Activated CD8-positive, alpha-beta T cell treated with anti-CD3 and anti-CD28 coated beads for 36 hours (primary cell): ENCODE measurements at regions not wholly inside any gene's neighbourhood (a gene's known extent, or its start where the extent isn't known, plus 50 kb on each side); places are given as distances from the start of the nearest gene placed in this dataset.

Experiments
- ATAC-seq: fragments of 200-7000 bp; cut with Tn5 transposase; one replicate; pipeline ENCODE4 v1.10.0; 2021; ENCODE audit warnings: mild to moderate bottlenecking, moderate library complexity
- CTCF ChIA-PET: fragments of 350-600 bp; sonication (Branson Sonifier 250); formaldehyde crosslinking; loops from one replicate; lab custom pipeline; 2021; ENCODE audit warnings: antibody characterized with exemption; lab: Charles Lee
- POLR2A ChIA-PET: fragments of 350-600 bp; sonication (Branson Sonifier 250); formaldehyde crosslinking; loops from one replicate; lab custom pipeline; 2021; ENCODE audit warnings: antibody characterized with exemption; lab: Charles Lee
- DNase-seq: peaks from one replicate; pipeline ENCODE4 v3.0.0-alpha.2; 2020
- H3K27ac Mint-ChIP-seq: one replicate; pipeline ENCODE4 v1.8.0; 2021; ENCODE audit warnings: mild to moderate bottlenecking, mixed read lengths
- H3K27me3 Mint-ChIP-seq: one replicate; pipeline ENCODE4 v1.8.0; 2021; ENCODE audit warnings: mixed read lengths
- H3K36me3 Mint-ChIP-seq: one replicate; pipeline ENCODE4 v1.8.0; 2021; ENCODE audit warnings: low read depth, mixed read lengths
- H3K4me1 Mint-ChIP-seq: one replicate; pipeline ENCODE4 v1.8.0; 2021; ENCODE audit warnings: low read depth, mixed read lengths
- H3K4me3 Mint-ChIP-seq: one replicate; pipeline ENCODE4 v1.8.0; 2021; ENCODE audit warnings: mild to moderate bottlenecking, moderate library complexity, mixed read lengths
- H3K9me3 Mint-ChIP-seq: one replicate; pipeline ENCODE4 v1.8.0; 2021; ENCODE audit warnings: mixed read lengths
- CTCF ChIP-seq: fragments of 200-600 bp; IDR thresholded peaks from one replicate; pipeline ENCODE4 v1.8.0; 2022; ENCODE audit warnings: antibody characterized with exemption, mild to moderate bottlenecking
- intact Hi-C: fragments of 100-400 bp; cut with micrococcal nuclease; formaldehyde crosslinking; loops from one replicate; pipeline ENCODE4 v1.10.0; 2022

GRCh38 chr4:141899103-141899502 lies 262.7 kb downstream of the IL15 start:
- intact Hi-C loops, result no loop called here
- no peak for TF ChIP-seq CTCF
- no peak for DNase-seq
- CTCF ChIA-PET, result interaction anchor here (0.8 kb wide), 1 partner anchor 28 kb away, joined by 3 read pairs; no protein-coding TSS in a partner anchor
- H3K27me3 Mint-ChIP-seq, result no peaks in the 10 kb centered on the region
- no peaks in the 10 kb centered on the region for H3K9me3 Mint-ChIP-seq
- H3K4me3 Mint-ChIP-seq, result no peak overlapping the region
- no peak overlapping the region for H3K27ac Mint-ChIP-seq
- ATAC-seq, result no peak
- no peaks in the 10 kb centered on the region for H3K36me3 Mint-ChIP-seq
- POLR2A ChIA-PET, result no interaction called here
- no peaks in the 10 kb centered on the region for H3K4me1 Mint-ChIP-seq

GRCh38 chr4:141899541-141899940 lies 263.2 kb downstream of the IL15 start:
- H3K27ac Mint-ChIP-seq, result no peak overlapping the region
- ATAC-seq, result no peak
- no peaks in the 10 kb centered on the region for H3K9me3 Mint-ChIP-seq
- no peaks in the 10 kb centered on the region for H3K4me1 Mint-ChIP-seq
- POLR2A ChIA-PET, result no interaction called here
- H3K4me3 Mint-ChIP-seq, result no peak overlapping the region
- DNase-seq, result no peak
- H3K27me3 Mint-ChIP-seq, result no peaks in the 10 kb centered on the region
- no peaks in the 10 kb centered on the region for H3K36me3 Mint-ChIP-seq
- intact Hi-C loops, result no loop called here
- no peak for TF ChIP-seq CTCF
- CTCF ChIA-PET, result interaction anchor here (0.5 kb wide), 1 partner anchor 199 kb away, joined by 3 read pairs; no protein-coding TSS in a partner anchor

- ChIA-PET POLR2A (no interaction called here), CTCF (interaction anchor here (1.3 kb wide), 1 partner anchor 124 kb away, joined by 3 read pairs; no protein-coding TSS in a partner anchor)
- Mint-ChIP-seq H3K9me3 (no peaks in the 10 kb centered on the region), H3K27ac (no peak overlapping the region), H3K36me3 (no peaks in the 10 kb centered on the region), H3K4me1 (no peaks in the 10 kb centered on the region), H3K4me3 (no peak overlapping the region), H3K27me3 (no peaks in the 10 kb centered on the region)
- no peak for TF ChIP-seq CTCF
- DNase-seq (no peak), ATAC-seq (no peak)
- intact Hi-C loops, result no loop called here
These were observed 264.5 kb downstream of the IL15 start for GRCh38 chr4:141900856-141901255.

GRCh38 chr4:141905751-141906150 lies 269.4 kb downstream of the IL15 start:
- no peaks in the 10 kb centered on the region for H3K36me3 Mint-ChIP-seq
- H3K4me3 Mint-ChIP-seq, result no peak overlapping the region
- ATAC-seq (no peak), DNase-seq (no peak)
- intact Hi-C loops, result no loop called here
- ChIA-PET POLR2A (no interaction called here), CTCF (no interaction called here)
- H3K27me3 Mint-ChIP-seq, result peaks cover 2% of the 10 kb centered on the region
- H3K9me3 Mint-ChIP-seq, result no peaks in the 10 kb centered on the region
- no peak for TF ChIP-seq CTCF
- no peak overlapping the region for H3K27ac Mint-ChIP-seq
- H3K4me1 Mint-ChIP-seq, result no peaks in the 10 kb centered on the region

GRCh38 chr4:141909541-141909940 lies 273.2 kb downstream of the IL15 start:
- ChIA-PET CTCF (no interaction called here), POLR2A (interaction anchor here (0.6 kb wide), 1 partner anchor 110 kb away, joined by 3 read pairs; no protein-coding TSS in a partner anchor)
- no peak for TF ChIP-seq CTCF
- Mint-ChIP-seq H3K27ac (no peak overlapping the region), H3K36me3 (no peaks in the 10 kb centered on the region), H3K4me3 (no peak overlapping the region), H3K9me3 (no peaks in the 10 kb centered on the region), H3K27me3 (peaks cover 2% of the 10 kb centered on the region), H3K4me1 (no peaks in the 10 kb centered on the region)
- ATAC-seq (no peak), DNase-seq (no peak)
- intact Hi-C loops, result no loop called here
